ENCODE measurements at regions not wholly inside any gene's neighbourhood (a gene's known extent, or its start where the extent isn't known, plus 50 kb on each side); places are given as distances from the start of the nearest gene placed in this dataset.

GRCh38 chr17:33356266-33356665 is 63.2 kb upstream of the ASIC2 start:
- TF ChIP-seq CTCF (IDR thresholded peaks at IDR 0.05) (no peak), POLR2A (IDR thresholded peaks at IDR 0.05) (no peak)
